ENCODE measurements at regions not wholly inside any gene's neighbourhood (a gene's known extent, or its start where the extent isn't known, plus 50 kb on each side); places are given as distances from the start of the nearest gene placed in this dataset.
A peak's percentile ranks its signal among the peaks of the same experiment; 100 is the strongest.

- DNase-seq (ENCODE audit: low read depth, low spot score) (peak; percentile 34), ATAC-seq (peak; percentile 92)
- ChIA-PET RAD21 (ENCODE audit: low non-redundant PET in 1 of 2, low total read pairs in 2 of 2, uncharacterized antibody in 2 of 2, unreplicated experiment in 2 of 2) (interaction anchor here in 1 of 2 experiments (0.7 to 1.1 kb wide), 2 partner anchors 416 to 458 kb away, joined by 3 read pairs; no protein-coding TSS in a partner anchor), POLR2A (interaction anchor here (0.6 kb wide), 1 partner anchor 775 kb away, joined by 4 read pairs; no protein-coding TSS in a partner anchor), CTCF (interaction anchor here (0.9 to 2.4 kb wide), 3 partner anchors 44 to 458 kb away, joined by 3 to 9 read pairs (median 7); no protein-coding TSS in a partner anchor)
- H3K4me1 ChIP-seq (ENCODE audit: control insufficient read depth in 1 of 2, insufficient read depth in 2 of 2, low read length in 2 of 2), result no peaks in the 10 kb centered on the region
- H4K20me1 ChIP-seq (ENCODE audit: insufficient read depth), result no peaks in the 10 kb centered on the region
- H3K4me2 ChIP-seq (ENCODE audit: low read length), result no peak overlapping the region
- H3K36me3 ChIP-seq (ENCODE audit: control insufficient read depth in 1 of 2, insufficient read depth in 2 of 2, low read length in 2 of 2), result no peaks in the 10 kb centered on the region
- H2AFZ ChIP-seq (ENCODE audit: low read depth, low read length, poor library complexity, severe bottlenecking), result no peak overlapping the region
- no peak overlapping the region for H3K4me3 ChIP-seq (replicated peaks in 1 of 2; ENCODE audit: low read depth in 1 of 2, low read length in 2 of 2)
- no peak overlapping the region for H3K9ac ChIP-seq (ENCODE audit: low read length)
- no peaks in the 10 kb centered on the region for H3K27me3 ChIP-seq (ENCODE audit: insufficient read depth, low read length)
- H3K79me2 ChIP-seq (ENCODE audit: insufficient read depth, low read length), result no peaks in the 10 kb centered on the region
- intact Hi-C loops (cut with micrococcal nuclease), result loop anchor here (1.0 kb wide), 1 partner anchor 416 kb away; no protein-coding TSS in a partner anchor
- H3K27ac ChIP-seq (ENCODE audit: low read depth, low read length), result no peak overlapping the region
- TF ChIP-seq ZFX (IDR thresholded peaks at IDR 0.05) (no peak), RAD21 (IDR thresholded peaks at IDR 0.05; ENCODE audit: low read depth) (peak; percentile 68)
- TF ChIP-seq, protein P1, sequence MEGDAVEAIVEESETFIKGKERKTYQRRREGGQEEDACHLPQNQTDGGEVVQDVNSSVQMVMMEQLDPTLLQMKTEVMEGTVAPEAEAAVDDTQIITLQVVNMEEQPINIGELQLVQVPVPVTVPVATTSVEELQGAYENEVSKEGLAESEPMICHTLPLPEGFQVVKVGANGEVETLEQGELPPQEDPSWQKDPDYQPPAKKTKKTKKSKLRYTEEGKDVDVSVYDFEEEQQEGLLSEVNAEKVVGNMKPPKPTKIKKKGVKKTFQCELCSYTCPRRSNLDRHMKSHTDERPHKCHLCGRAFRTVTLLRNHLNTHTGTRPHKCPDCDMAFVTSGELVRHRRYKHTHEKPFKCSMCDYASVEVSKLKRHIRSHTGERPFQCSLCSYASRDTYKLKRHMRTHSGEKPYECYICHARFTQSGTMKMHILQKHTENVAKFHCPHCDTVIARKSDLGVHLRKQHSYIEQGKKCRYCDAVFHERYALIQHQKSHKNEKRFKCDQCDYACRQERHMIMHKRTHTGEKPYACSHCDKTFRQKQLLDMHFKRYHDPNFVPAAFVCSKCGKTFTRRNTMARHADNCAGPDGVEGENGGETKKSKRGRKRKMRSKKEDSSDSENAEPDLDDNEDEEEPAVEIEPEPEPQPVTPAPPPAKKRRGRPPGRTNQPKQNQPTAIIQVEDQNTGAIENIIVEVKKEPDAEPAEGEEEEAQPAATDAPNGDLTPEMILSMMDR (IDR thresholded peaks at IDR 0.05 in 2 of 3, conservative IDR thresholded peaks at IDR 0.05 in 1 of 3; ENCODE audit: borderline replicate concordance in 1 of 3, insufficient read depth in 1 of 3, low read depth in 2 of 3, low read length in 2 of 3), result peak; percentile 50 to 73 (median 64); a peak in 5 of 6 replicates
- H3K9me3 ChIP-seq (ENCODE audit: control insufficient read depth in 1 of 2, insufficient read depth in 1 of 2, low read depth in 1 of 2, low read length in 2 of 2), result no peaks in the 10 kb centered on the region
- BruUV-seq (replicated peaks), result no TSS peak
- H3K9me2 ChIP-seq (ENCODE audit: insufficient read depth), result no peaks in the 10 kb centered on the region
Observed at GRCh38 chr6:76351275-76351674, 278.8 kb upstream of the IMPG1 start.

DNA sequence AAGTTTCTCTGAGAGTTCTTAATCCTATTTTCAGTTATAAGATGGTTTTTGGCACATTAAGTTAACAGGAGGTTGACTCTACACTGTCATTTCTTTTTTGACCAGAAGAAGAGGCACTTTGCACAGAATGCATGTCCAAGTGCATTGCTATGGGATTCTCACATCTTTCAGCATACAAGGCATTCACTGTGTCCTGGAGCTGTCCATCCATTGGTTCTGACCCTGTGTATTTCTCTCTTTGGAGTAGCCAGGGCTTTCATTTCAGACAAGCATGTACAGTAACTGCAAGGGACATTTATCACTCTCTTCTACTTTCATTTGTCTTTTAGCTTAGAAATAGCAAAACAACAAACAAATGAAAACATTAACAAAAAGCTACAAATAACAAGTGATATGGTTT is 275.1 kb upstream of the IMPG1 start:
- Histone ChIP-seq H3K4me3 (replicated peaks in 1 of 2; ENCODE audit: low read depth in 1 of 2, low read length in 2 of 2) (no peak overlapping the region), H2AFZ (ENCODE audit: low read depth, low read length, poor library complexity, severe bottlenecking) (no peak overlapping the region), H3K36me3 (ENCODE audit: control insufficient read depth in 1 of 2, insufficient read depth in 2 of 2, low read length in 2 of 2) (no peaks in the 10 kb centered on the region), H3K27ac (ENCODE audit: low read depth, low read length) (no peak overlapping the region), H3K9me3 (ENCODE audit: control insufficient read depth in 1 of 2, insufficient read depth in 1 of 2, low read depth in 1 of 2, low read length in 2 of 2) (no peaks in the 10 kb centered on the region), H4K20me1 (ENCODE audit: insufficient read depth) (no peaks in the 10 kb centered on the region), H3K27me3 (ENCODE audit: insufficient read depth, low read length) (no peaks in the 10 kb centered on the region), H3K79me2 (ENCODE audit: insufficient read depth, low read length) (no peaks in the 10 kb centered on the region), H3K9ac (ENCODE audit: low read length) (no peak overlapping the region), H3K4me1 (ENCODE audit: control insufficient read depth in 1 of 2, insufficient read depth in 2 of 2, low read length in 2 of 2) (no peaks in the 10 kb centered on the region), H3K4me2 (ENCODE audit: low read length) (no peak overlapping the region), H3K9me2 (ENCODE audit: insufficient read depth) (no peaks in the 10 kb centered on the region)
- RAD21 ChIA-PET (ENCODE audit: low non-redundant PET in 1 of 2, low total read pairs in 2 of 2, uncharacterized antibody in 2 of 2, unreplicated experiment in 2 of 2), result no interaction called here
- ATAC-seq (no peak), DNase-seq (ENCODE audit: low read depth, low spot score) (no peak)
- CTCF ChIA-PET, result no interaction called here
- intact Hi-C loops (cut with micrococcal nuclease), result no loop called here
- POLR2A ChIA-PET, result no interaction called here
- BruUV-seq (replicated peaks), result no TSS peak
- TF ChIP-seq, protein P2, sequence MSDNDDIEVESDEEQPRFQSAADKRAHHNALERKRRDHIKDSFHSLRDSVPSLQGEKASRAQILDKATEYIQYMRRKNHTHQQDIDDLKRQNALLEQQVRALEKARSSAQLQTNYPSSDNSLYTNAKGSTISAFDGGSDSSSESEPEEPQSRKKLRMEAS (IDR thresholded peaks at IDR 0.05), result no peak
- peak; percentile 33 for TF ChIP-seq REST (IDR thresholded peaks at IDR 0.05; ENCODE audit: low read depth)
